NCI-H1092 (cell line): ENCODE measurements at regions not wholly inside any gene's neighbourhood (a gene's known extent, or its start where the extent isn't known, plus 50 kb on each side); places are given as distances from the start of the nearest gene placed in this dataset.
"Not testable (repeated sequence)": the region's sequence is repeated elsewhere in the genome, so short reads cannot be mapped to it uniquely, and the experiment has no call there.

ENCODE experiments used
- DNase-seq: peaks from one replicate; lab custom pipeline; 2025; lab: John Stamatoyannopoulos, UW

DNA sequence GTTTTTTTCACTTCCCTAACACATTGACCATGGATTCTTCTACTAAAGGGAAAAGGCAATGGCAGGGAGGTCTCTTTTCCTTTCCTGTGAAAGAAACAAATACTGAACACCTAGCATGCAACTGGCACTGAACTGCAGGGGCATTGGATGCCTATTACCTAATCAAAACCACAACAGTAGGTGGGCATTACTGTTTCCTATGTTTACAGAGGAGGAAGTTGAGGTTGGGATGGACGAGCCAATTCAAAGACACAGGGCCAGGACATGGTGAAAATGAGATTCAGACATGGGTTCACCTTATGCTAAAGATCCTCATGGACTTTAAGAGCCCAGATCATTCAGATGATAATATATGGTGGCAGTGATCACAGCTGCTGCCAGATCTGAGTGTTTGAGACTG is 407.0 kb downstream of the MIAT start:
- DNase-seq = no peak

DNA sequence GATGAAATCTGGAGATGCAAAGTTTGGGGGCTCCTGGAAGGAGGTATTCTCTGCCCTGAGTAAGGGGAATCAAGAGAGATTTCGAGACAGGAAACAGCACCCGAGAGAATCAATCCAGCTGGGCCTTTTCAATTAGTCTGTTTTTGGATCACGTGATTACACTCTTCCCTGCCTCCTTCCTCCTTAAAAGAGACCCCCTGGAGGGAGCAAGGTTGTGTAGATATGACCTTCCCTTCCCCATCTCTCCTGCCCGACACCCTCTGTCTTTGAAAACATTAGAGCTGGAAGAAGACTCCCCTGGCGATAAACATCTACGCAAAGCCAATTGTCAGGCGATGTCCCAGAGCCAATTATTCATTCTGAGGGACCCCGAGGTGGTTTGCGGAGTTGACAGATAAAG is 407.9 kb downstream of the MIAT start:
- no peak for DNase-seq

DNA sequence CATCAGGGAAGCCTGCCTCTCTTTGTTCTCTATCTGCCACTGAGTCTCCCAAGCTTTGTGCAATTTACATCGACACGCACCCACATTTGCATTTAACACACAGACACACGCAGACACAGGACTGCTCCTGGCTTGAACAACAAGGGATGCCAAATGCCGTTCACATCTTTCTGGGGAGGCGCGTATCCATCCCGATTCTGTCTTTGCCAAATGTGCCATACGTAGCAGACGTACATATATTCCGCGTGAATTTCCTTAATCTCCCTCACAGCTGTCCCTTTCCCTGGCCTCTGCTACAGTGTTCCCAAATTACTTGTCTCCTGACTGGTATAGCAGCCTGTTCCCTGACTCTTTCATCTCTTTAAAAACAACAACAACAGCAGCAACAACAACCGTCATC is 409.5 kb downstream of the MIAT start:
- DNase-seq = no peak

DNA sequence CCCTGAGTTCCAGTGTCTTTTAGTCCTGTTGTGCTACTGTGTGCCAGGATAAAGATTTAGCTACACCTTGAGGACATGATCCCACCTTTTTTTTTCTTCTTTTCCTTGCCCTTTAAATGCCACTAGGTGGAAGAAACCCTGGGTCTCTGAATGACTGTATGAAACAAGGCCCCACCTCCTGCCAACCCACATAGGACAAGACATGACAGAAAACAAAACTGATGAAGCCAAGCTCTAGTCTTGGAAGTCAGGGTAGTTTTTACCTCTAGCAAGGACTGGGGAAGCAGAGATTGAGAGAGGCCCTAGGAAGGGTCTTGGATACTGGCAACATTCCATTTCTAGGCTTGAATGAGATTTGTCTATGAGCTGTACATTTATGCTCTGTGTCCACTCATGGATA is 410.7 kb downstream of the MIAT start:
- DNase-seq = no peak

DNA sequence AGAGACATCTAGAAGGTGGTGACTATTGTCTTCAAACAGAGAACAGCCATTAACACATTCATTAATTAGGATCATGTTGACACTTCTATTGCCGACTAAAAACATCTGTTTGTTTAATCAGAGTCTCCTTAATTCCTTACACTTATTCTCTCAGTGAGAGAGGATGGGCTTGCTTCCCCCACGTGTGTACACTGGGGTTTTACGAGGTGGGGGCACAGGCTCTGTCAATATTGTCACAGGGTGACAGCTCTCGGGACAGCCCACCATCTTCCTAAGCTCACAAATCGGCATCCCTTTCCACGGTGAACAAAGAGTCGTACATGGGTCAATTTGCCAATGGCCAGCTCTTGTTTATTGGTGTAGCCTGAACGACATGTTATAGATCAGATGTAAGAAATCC is 413.2 kb downstream of the MIAT start:
- DNase-seq = no peak

DNA sequence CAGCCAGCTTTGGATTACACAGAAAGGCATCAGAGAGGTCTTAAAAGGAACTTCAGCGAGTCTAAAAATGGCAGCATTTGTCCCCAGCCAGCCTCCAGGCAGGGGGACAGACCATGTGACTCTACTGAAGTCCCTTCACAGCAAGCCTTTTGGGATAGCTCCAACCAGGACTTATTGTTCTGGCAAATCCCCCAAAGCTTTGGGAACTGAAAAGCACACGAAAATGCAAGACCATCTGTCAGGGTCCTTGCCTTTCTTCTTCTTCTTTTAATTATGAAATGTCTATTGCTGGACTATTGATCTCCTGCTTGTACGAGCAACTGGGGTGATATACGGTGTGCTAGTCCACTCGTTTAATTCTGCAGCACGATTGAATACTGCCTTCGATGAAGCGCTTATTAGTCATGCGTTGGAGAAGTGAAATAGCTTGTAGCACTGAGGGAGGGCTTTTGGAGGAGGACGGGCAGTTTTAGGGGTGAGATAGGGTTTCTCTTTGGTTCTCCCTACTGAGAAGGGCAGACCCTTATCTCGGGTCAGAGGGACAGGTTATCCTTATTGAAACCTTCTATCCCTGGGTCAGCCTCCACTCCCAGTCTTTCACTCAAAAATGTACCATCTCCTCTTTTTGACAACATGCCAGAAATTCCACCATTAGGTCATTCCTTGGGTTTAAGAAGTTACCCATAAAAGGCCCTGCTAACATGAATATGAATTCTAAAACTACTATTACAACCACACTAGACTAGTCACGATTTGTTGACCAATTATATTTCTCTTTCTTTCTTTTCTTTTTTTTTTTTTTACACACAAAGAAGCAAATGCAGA is 416.4 kb downstream of the MIAT start:
- DNase-seq = no peak

DNA sequence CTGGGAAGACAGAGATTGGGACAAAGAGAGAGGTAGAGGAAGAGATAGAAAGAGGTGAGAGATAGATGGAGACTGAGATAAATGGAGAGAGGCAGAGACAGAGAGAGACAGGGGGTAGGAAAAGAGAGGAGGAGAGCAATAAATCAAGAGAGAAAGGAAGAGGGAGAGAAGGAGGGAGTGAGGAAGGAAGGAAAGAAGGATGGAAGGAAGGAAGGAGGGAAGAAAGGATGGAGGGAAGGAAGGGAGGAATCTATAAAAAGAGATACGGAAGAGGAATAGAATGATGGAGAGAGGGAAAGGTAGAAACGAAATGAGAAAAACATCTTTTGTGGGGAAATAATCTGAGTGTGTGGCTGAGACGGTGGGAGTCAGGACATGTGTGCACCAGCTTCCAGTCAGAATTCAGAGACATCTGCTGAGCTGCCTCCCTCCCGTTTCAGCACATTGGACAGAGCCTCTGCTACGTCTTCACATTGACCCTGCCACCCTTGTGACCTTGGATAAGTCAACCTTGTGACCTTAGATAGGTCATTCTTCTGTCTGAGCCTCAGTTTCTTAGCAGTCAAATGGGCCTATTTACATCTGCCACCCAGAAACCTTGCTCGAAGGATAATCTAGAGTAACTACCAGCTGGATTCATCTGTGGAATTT is 417.8 kb downstream of the MIAT start:
- no peak for DNase-seq

DNA sequence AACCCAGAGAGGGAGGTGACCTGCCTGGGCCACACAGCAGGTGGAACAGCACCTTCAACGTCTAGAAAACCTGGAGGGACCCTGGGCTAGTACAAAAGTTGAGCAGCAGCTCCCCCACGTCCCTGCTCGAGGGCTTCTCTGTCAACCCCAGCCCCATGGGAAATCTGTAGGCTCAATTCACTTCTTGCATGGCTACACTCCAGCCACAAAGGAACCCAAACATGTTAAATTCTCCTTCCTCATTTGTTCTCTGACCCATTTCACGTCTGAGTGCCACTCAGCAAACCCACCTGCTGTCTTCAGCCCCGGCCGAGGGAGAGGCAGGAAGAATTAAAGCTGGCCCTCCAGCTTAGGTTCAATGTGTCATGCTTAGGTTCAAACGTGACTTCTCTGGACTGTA is 418.5 kb downstream of the MIAT start:
- no peak for DNase-seq

DNA sequence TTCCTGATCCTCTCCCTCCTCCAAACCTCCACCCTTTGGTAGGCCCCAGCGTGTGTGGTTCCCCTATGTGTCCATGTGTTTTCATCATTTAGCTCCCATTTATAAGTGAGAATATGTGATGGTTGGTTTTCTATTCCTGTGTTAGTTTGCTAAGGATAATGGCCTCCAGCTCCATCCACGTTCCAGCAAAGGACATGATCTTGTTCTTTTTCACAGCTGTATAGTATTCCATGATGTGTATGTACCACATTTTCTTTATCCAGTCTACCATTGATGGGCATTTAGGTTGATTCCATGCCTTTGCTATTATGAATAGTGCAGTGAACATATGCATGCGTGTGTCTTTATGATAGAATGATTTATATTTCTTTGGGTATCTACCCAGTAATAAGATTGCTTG is 420.7 kb downstream of the MIAT start:
- not testable (repeated sequence) for DNase-seq

DNA sequence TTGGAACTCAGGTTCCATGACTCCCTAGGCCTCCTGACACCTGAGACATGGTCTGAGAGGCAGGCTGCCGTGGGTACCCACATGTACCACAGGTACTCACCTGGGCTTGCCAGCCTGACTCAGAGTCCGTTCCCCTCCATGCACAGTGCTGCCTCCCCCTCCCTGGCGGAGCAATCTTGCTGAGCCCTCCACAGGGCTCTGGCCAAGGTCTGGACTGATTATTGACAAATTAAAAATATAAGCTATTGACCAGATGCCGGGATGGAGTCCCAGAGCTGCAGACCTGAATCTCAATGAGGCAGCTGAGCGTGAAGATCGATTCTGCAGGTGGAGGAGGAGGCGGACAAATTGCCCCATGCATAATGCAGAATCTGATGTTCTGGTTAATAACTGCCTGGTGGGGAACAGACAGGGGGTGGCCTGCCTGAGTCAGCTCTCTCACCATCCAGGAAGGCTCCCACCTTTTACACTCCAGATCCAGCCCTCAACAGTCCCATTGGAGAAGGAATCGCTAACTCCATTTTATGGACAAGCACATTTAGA is 422.7 kb downstream of the MIAT start:
- DNase-seq = no peak

DNA sequence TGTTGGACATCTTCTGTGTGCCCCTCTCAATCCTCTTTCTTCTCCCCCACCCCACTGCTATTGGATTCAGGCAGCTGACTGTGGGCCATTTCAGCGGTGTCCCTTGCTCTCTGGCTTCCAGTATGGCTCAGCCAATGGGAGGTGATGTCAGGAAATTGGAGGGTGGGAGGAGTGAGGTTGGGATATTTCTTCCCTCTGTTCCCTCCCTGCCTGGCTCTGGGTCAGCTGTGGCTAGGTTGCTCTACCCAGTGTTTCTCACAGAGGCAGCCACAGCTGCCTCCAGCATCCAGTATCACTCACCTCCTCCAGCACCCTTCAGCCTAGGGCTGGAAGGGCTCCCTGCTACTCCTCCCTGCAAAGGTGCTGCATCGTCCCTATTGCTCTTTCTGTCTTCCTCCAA is 423.5 kb downstream of the MIAT start:
- no peak for DNase-seq

DNA sequence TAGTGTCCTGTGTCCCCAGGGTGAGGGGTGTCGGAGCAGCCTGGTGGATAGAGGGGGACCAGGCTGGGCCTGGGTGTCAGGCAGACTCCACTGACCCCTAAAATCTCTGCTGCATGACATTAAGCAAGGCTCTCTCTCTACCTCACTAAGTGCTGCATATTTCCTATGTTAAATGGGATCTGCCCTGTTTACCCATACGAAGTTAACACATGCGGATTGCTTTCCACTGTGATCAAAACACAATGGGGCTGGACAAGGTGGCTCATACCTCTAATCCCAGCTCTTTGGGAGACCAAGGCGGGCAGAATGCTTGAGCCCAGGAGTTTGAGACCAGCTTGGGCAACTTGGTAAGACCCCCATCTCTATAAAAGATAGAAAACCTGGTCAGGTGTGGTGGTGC is 426.2 kb downstream of the MIAT start:
- no peak for DNase-seq

DNA sequence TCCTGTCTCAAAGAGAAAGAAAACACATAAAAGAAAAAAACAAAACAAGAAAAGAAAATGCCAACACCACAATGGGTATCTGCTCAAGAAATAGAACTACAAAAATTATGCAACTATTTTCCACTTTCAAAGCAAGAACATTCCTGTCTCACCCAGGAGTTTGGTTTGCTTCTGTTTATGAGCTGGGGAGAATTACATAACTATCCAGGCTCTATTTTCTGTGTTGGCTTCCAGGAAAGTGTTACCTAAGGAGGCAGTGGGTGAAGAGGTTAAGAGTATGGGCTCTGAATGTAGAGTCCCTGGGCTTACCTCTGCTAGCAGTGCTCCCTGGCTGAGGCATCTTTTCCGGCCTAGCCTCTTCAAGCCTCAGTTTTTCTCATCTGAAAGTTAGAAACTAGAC is 426.7 kb downstream of the MIAT start:
- no peak for DNase-seq

DNA sequence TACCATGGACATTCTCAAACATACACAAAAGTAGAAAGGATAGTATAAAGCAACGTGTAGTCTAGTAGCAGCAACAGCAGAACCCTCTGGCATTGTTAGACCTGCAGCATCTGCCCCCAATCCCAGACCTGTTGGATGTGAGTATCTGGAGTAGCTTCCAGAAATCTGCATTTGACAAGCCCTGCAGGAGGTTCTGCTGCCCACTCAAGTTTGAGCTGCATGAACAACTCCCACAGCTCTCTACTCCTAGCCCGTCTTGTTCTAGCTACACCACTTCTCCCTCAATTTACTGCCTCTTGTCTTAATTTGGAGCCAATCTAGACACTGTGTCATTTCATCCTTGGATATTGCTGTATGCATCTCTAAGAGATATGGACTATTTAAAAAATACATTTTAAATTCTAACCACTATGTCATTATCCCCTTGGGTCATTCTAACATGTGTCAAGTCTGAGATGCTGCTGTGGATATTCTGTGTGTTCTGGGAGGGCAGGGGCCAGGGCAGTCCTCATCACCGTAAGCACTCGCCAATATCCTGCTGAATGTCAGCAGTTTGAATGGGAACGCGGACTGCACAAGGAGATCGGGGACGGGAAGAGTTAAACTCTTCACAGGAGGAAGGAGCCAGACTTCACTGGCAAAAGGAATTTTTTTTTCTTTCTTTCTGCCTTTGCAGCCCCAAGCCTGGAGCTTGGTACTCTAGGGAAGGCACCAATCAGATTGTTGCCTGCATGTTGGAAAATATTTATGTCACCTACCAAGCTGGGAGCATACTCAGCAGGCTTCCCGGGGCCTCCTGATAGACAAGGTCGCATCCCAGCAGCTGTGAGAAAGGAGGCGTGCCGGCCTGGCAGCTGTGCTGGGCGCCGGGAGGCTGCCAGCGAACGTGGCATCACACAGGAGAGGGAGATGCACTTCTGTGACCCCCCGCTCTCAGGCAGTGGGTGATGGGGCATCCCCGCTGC is 429.0 kb downstream of the MIAT start:
- DNase-seq = no peak

DNA sequence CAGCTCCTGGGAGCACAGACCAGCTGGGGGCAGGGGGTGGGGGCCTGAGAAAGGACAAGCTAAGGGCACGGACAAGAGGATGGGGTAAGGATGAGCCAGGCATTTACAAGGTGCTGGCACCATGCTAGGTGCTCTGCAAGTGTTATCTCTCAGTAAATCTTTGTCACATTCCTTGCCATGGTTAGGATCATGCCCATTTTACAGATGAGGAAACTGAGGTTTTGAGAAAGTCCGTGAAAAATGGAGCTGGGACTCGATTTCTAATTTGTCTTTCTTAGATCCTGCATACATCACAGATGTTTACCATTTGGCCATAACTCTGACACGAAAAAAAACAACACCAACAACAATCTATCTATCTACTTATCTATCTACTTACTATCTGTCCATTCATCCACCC is 429.7 kb downstream of the MIAT start:
- no peak for DNase-seq

DNA sequence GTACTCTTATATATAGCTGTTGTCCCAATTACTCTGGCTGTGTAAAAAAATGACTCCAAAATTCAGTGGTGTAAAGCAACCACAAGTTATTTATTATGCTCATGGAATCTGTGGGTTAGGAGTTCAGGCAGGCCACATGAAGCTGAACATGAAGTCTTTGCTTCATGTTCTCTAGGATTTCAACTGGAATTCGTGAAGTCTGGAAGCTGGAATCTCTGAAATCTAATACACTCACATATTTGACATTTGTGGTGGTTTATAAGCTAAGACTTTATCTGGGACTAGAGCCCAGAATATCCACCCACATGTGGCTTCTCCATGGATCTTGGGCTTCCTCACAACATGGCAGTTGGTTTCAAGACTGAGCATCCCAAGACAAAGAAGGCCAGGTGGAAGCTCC is 430.6 kb downstream of the MIAT start:
- DNase-seq = no peak

DNA sequence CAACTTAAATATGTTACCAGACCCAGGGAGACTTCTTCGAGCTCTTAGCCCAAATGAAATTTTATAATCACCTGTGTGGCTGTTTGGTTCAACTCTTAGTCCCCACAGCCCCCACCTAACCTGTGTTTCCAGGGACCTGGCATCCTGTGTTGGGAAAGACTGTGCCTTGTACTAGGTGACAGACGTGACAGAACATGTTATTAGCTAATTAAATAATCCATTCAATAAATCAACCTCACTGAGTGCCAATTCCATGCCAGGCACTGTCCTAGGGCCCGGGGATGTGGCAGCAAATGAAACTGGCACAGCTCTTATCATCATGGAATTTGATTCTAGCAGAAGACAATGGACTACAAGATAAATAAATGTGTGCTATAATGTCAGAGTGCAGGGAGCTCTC is 431.9 kb downstream of the MIAT start:
- DNase-seq = no peak

DNA sequence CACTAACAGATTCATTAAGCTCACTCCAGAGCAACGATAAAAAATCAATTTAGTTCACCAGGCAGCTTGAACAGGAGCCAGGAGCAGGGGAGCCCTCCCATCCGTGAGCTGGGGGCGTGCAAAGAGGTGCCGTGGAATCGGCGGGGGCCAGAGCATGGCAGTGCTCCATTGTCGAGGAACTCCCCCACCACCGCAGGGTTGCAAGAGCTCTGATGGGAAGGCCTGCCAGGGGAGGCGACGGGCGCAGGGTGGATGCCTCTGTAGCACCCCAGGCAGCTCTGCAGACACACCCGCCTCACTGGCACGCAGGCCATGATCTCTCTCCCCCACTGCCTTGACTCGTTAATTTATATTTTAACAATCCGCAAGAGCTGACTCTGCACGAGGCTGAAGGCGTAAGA is 433.2 kb downstream of the MIAT start:
- no peak for DNase-seq

DNA sequence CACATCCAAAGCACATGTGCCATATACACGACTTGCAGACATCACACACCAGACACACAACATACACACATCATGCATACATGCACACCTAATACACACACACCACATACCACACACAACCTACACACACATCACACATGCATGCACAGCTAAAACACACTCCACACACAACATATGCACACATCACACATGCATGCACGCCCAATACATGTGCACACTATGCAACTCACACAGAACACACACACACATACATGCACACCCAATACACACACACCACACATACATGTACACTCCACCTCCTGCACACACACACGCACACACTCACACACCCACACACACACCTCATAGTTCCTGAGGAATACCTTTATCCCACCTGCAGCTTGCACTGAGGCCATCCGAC is 436.0 kb downstream of the MIAT start:
- DNase-seq = no peak

DNA sequence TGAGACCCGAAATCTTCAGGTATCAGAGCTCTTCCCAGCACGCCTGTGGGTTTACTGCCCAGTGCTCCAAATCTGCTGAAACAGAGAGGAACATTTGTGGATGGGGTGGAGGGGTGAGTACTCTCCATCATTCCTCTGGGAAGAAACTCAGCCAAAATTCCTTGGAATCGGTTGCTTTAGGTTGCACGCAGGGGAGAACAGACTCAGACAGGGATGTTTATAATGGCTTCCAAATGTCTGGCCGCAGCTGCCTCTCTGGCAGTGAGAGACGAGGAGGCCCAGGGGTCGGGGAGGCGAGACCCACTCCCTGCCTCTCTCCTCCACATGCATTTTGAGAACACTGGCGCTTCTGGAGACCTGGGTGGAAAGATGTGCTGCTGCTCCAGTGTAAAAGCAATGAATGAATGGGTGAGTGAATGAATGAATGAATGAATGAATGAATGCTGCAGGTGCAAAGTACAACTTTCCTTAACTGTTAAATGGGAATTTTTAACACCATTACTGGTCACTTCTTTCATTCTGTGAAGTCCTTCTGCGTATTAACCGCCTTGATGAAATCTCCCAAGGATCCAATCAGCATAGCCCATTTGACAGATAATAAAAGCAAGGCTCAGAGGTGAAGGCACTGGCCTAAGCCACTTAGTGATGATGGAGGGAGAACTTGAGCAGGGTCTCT is 437.4 kb downstream of the MIAT start:
- no peak for DNase-seq

DNA sequence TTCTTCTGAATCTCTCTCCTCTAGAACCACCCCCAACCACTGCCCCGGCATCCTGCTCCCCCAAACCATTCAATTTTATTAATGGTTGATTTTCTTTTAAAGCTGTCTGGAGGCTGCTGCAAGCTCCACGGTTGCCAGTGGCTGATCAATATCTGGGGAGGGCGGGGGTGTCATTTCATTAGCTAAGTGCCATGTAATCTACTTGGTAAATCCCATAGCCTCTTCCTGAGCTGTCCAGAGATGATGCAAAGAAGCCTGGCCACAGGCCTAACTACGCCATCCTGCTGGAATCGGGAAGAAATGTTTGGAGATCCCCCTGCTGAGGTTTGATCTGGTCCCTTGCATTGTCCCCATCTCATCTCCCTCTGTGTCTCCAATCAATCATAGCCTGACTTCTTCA is 440.1 kb downstream of the MIAT start:
- DNase-seq = no peak

DNA sequence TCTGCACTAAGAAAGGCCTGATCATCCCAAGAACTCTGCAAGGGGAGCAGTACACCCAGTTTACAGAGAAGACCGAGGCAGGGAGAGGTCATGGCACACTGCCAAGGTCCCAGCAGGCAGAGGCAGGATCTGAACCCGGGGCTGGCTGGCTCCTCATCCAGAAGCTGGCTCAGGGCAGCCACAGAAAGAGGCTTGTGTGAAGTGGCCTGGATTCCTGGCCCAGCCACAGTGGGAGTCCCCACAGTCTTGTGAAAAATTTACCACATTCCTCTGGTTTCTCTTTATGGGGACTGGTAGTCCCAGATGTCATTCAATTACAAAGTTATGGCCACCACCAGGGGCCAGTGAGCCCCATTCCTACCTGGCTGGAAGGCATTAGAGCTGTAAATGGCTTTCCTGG is 440.5 kb downstream of the MIAT start:
- DNase-seq = no peak
